ENCODE measurements at regions not wholly inside any gene's neighbourhood (a gene's known extent, or its start where the extent isn't known, plus 50 kb on each side); places are given as distances from the start of the nearest gene placed in this dataset.
"Not testable (repeated sequence)": the region's sequence is repeated elsewhere in the genome, so short reads cannot be mapped to it uniquely, and the experiment has no call there.

GRCh38 chr11:19420868-19421533 is 180.3 kb upstream of the E2F8 start:
- H3K9me3 ChIP-seq: no peaks in the 10 kb centered on the region
- H3K27me3 ChIP-seq: no peaks in the 10 kb centered on the region
- no peak overlapping the region for H3K27ac ChIP-seq
- TF ChIP-seq, protein P1, sequence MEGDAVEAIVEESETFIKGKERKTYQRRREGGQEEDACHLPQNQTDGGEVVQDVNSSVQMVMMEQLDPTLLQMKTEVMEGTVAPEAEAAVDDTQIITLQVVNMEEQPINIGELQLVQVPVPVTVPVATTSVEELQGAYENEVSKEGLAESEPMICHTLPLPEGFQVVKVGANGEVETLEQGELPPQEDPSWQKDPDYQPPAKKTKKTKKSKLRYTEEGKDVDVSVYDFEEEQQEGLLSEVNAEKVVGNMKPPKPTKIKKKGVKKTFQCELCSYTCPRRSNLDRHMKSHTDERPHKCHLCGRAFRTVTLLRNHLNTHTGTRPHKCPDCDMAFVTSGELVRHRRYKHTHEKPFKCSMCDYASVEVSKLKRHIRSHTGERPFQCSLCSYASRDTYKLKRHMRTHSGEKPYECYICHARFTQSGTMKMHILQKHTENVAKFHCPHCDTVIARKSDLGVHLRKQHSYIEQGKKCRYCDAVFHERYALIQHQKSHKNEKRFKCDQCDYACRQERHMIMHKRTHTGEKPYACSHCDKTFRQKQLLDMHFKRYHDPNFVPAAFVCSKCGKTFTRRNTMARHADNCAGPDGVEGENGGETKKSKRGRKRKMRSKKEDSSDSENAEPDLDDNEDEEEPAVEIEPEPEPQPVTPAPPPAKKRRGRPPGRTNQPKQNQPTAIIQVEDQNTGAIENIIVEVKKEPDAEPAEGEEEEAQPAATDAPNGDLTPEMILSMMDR (IDR thresholded peaks at IDR 0.05): no peak
- no peaks in the 10 kb centered on the region for H3K36me3 ChIP-seq
- no peak for DNase-seq (ENCODE audit: low spot score)
- no peak overlapping the region for H3K4me3 ChIP-seq
- H3K4me1 ChIP-seq: no peaks in the 10 kb centered on the region

DNA sequence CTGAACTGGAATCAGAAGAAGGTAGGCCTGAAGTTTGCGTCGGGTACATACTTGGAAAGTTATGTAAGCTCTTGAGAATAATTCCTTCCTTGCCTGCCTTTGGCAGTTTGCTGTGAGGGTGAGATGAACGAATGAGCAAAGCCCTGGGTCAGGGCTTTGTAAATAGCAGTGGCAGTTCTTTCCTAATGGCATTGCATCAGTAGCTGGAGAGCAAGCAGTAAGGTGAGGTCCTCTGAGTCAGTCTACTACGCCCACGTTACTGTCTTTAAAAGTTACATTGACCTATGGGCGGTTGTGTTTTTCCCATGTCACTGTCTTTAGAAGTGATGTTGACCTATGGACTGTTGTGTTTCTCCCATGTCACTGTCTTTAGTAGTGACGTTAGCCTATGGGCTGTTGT is 179.1 kb upstream of the E2F8 start:
- TF ChIP-seq, protein P1 (IDR thresholded peaks at IDR 0.05): no peak
- H3K9me3 ChIP-seq: no peaks in the 10 kb centered on the region
- H3K27ac ChIP-seq: no peak overlapping the region
- H3K27me3 ChIP-seq: no peaks in the 10 kb centered on the region
- DNase-seq (ENCODE audit: low spot score): no peak
- H3K36me3 ChIP-seq: no peaks in the 10 kb centered on the region
- H3K4me3 ChIP-seq: no peak overlapping the region
- no peaks in the 10 kb centered on the region for H3K4me1 ChIP-seq

- Histone ChIP-seq H3K36me3 (no peaks in the 10 kb centered on the region), H3K27me3 (no peaks in the 10 kb centered on the region), H3K4me1 (no peaks in the 10 kb centered on the region), H3K4me3 (no peak overlapping the region), H3K27ac (no peak overlapping the region), H3K9me3 (no peaks in the 10 kb centered on the region)
- TF ChIP-seq, protein P1 (IDR thresholded peaks at IDR 0.05): no peak
- DNase-seq (ENCODE audit: low spot score): no peak
These were observed 178.4 kb upstream of the E2F8 start for GRCh38 chr11:19419021-19419750.

DNA sequence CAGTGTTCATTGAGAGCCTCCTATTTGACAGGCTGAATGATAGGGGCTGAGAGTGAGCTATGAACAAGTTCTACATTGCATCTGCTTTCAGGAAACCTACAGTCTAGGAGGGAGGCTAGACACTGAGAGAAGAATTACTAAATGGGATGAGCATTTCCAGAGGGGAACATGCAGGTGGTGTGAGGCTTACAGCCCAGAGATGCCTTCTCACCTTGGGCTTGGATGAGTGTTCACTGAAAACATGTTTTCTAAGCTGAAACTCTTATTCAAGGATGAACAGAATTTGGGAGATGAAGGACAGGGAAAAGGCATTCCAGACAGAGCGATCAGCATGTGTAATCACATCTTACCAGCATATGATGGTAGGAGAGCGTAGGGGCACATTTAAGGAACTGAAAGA is 177.5 kb upstream of the E2F8 start:
- no peak for DNase-seq (ENCODE audit: low spot score)
- no peaks in the 10 kb centered on the region for H3K9me3 ChIP-seq
- H3K27ac ChIP-seq: no peak overlapping the region
- H3K4me3 ChIP-seq: no peak overlapping the region
- no peaks in the 10 kb centered on the region for H3K4me1 ChIP-seq
- no peaks in the 10 kb centered on the region for H3K27me3 ChIP-seq
- TF ChIP-seq, protein P1 (IDR thresholded peaks at IDR 0.05): no peak
- H3K36me3 ChIP-seq: no peaks in the 10 kb centered on the region

DNA sequence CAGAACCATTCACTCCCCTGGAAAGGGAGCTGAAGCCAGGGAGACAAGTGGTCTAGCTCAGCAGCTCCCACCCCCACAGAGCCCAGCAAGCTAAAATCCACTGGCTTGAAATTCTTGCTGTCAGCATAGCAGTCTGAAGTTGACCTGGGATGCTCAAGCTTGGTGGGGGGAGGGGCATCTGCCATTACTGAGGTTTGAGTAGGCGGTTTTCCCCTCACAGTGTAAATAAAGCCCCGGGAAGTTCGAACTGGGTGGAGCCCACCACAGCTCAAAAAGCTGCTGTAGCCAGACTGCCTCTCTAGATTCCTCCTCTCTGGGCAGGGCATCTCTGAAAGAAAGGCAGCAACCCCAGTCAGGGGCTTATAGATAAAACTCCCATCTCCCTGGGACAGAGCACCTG is 171.3 kb upstream of the E2F8 start:
- H3K36me3 ChIP-seq; H3K4me3 ChIP-seq; H3K9me3 ChIP-seq; H3K27me3 ChIP-seq; DNase-seq (ENCODE audit: low spot score); H3K27ac ChIP-seq; H3K4me1 ChIP-seq: not testable (repeated sequence)

GRCh38 chr11:19410032-19410431 is 169.3 kb upstream of the E2F8 start:
- Histone ChIP-seq H3K4me3 (no peak overlapping the region), H3K36me3 (no peaks in the 10 kb centered on the region), H3K9me3 (no peaks in the 10 kb centered on the region), H3K4me1 (no peaks in the 10 kb centered on the region), H3K27ac (no peak overlapping the region), H3K27me3 (no peaks in the 10 kb centered on the region)
- no peak for DNase-seq (ENCODE audit: low spot score)
- TF ChIP-seq, protein P1 (IDR thresholded peaks at IDR 0.05): no peak

Measured in right atrium auricular region (tissue), 2 donors.